GM18511 (cell line): ENCODE measurements at regions not wholly inside any gene's neighbourhood (a gene's known extent, or its start where the extent isn't known, plus 50 kb on each side); places are given as distances from the start of the nearest gene placed in this dataset.

Source experiments
- ATAC-seq: cut with Tn5 transposase; IDR thresholded peaks from one replicate; pipeline ENCODE4 v1.9.1; 2021; ENCODE audit warnings: mild to moderate bottlenecking, moderate library complexity; ENCODE audit not compliant: unreplicated experiment

DNA sequence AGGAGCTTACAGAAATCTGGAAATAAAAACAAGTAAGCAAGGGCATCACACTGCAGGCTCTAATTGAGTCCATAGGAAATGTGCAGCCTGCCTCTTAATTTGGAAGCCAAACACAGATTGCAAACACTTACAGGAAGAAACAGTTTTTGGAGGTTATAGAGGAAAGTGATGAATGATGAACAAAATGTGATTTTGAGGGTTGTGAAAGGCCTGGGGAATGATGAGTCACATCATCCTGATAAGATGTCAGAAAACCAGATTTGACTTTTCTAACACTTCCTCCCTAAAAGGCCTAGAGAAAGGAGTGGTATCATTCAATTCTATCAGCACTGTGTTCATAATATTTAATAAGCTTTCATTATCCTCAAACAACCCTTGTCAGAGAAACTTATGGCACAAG lies 96.6 kb upstream of the POU2AF2 start:
- ATAC-seq: no peak

GRCh38 chr11:111148121-111148520 lies 97.4 kb upstream of the POU2AF2 start:
- ATAC-seq: no peak

GRCh38 chr11:111137846-111138245 lies 107.7 kb upstream of the POU2AF2 start:
- no peak for ATAC-seq

DNA sequence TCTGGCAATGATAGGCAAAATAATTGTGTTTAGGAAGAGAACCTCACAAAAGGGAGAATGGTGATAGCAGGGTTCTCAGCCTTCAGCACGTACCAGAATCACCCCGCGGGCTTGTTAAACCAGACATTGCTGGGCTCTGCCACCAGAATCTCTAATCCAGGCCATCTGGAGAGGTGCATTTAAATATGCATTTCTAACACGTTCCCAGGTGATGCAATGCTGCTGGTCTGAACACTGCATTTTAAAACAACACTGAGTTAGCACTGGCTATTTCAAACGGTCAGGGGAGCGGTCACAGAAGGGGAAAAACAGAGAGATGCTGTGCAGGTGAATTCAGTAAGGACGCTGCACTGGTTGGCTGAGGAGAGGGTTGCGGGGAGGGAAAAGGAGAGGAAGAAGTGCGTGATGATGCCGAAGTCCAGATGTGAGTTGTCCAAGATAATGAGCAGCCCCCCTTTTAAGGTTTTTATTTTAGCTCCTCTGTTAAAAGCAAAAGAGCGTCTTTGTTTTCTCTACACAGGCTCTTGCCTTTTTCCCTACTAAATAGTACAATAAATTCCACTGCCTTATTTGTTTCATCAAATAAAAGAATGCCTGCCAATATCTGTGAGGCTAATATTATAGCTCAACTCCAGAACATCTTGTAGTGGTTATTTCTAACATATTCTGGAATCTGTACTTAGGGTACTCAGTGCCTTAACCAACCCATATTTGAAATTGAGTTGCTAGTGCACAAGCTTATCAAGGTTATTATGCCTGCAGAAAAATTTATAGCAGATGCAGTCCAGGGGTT lies 109.6 kb upstream of the POU2AF2 start:
- no peak for ATAC-seq

- ATAC-seq: no peak
These were observed 110.4 kb upstream of the POU2AF2 start for GRCh38 chr11:111135101-111135500.

- no peak for ATAC-seq
These were observed 117.3 kb upstream of the POU2AF2 start for GRCh38 chr11:111128076-111128870.

DNA sequence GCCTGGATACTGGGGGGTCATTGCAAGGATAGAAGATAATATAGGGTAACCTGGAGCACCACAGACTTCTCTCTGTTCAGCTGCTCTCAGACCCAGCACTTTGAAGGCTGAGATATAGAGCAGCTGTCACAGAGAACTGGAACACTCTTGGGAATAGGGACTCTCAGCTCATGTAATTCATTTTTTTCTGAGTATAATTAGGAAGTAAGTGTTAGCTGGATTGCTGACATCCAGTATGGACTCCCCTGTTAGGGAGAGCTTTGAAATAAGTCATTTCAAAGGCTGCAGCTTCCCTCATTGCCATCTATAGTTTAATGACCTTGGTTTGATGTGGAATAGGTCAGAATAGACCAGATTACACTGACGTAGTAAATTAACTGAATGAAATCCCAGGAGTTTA lies 120.8 kb upstream of the POU2AF2 start:
- no peak for ATAC-seq

GRCh38 chr11:111123463-111124398 lies 121.8 kb upstream of the POU2AF2 start:
- ATAC-seq: peak; percentile 77

DNA sequence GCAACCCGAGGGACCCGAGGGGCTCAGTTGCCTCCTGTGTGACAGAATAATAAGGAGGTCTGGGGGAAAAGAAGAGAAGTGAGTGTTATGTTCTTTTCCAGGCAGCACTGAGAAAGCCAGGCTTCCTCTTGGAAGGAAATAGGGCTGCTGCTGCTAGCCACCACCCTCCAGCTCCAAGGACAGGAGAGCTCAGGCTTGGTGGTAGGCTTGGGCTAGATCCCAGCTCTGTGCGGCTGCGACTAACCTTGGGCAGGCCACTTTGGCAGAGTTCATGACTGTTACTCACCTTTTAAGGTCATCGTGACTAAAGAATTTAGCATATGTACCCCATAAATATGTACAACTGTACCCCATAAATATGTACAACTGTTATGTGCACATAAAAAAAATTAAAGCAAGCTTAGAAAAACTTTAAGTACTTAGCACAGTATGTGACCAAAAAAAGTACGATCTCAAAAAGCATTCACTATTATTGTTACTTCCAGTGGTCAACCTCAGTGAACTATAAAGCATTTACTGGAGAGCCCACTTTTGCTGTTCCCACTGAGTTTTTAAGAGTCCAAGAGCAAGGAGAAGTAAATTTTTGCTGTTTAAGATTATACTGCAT lies 124.7 kb upstream of the POU2AF2 start:
- no peak for ATAC-seq

- no peak for ATAC-seq
These were observed 125.4 kb upstream of the POU2AF2 start for GRCh38 chr11:111120161-111120560.

GRCh38 chr11:111119751-111120150 lies 125.8 kb upstream of the POU2AF2 start:
- no peak for ATAC-seq

DNA sequence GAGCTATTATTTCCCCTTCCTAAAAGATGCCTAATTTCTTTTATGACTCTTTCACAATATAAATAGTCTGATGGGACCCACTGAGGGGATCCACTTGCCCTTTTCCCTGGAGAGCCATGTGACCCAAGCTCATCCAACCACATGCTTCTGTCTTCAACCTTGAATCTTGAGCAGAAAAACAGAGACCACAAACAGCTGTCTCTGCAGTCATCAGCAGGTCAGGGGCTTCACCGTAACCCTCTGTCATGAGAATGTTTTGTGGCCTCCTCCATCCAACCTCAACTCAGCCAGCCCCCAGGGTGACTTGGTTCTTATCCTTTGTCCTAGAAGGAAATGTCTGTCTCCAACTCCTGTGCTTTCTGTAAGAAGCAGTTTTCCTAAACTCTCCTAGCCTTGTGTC lies 129.6 kb upstream of the POU2AF2 start:
- no peak for ATAC-seq

DNA sequence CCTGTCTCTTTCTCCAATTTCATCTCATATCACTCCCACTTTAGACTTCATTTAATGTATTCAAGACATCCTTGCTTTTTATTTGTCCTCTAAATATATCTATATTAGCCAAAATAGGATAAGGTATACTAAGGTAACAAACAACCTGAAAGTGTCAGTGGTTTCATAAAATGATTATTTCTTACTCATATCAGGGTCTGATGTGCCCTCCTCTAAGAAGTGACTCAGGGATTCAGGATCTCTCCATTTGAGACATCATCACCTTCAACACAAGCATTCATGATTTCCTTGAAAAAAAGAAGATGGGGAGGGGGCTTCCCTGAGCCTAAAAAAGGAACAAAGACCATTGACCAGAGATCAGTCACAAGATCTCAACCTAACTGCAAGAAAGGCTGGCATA lies 131.4 kb upstream of the POU2AF2 start:
- no peak for ATAC-seq

GRCh38 chr11:111112614-111113013 lies 132.9 kb upstream of the POU2AF2 start:
- no peak for ATAC-seq

- no peak for ATAC-seq
These were observed 138.0 kb upstream of the POU2AF2 start for GRCh38 chr11:111107501-111107900.

DNA sequence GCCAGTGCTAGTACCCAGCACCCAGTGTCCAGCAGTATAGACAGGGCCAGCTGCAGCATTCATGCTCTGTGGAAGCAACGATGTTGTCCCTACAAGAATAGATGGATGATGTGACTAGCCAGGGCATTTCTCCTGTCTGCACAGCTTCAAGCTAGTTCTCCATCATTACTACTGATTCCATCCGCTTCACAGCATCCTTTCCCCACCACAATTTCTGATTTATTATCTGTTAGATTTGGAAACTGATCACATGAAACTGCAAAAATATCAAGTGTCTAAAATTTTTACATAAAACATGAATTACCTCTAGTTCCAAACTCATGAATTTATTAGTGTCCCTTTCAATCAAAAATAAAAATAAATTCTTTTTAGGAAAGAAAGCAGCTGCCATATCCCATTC lies 138.9 kb upstream of the POU2AF2 start:
- no peak for ATAC-seq

- no peak for ATAC-seq
These were observed 140.0 kb upstream of the POU2AF2 start for GRCh38 chr11:111105566-111105965.

- no peak for ATAC-seq
These were observed 141.3 kb upstream of the POU2AF2 start for GRCh38 chr11:111104185-111104584.

GRCh38 chr11:111101881-111102280 lies 143.6 kb upstream of the POU2AF2 start:
- ATAC-seq: no peak

GRCh38 chr11:111099028-111099713 lies 146.4 kb upstream of the POU2AF2 start:
- no peak for ATAC-seq
